GM21786 (cell line): ENCODE measurements at regions not wholly inside any gene's neighbourhood (a gene's known extent, or its start where the extent isn't known, plus 50 kb on each side); places are given as distances from the start of the nearest gene placed in this dataset.
"Not testable (repeated sequence)": the region's sequence is repeated elsewhere in the genome, so short reads cannot be mapped to it uniquely, and the experiment has no call there.

ENCODE experiments used
- ATAC-seq: cut with Tn5 transposase; IDR thresholded peaks from one replicate; pipeline ENCODE4 v1.9.1; 2021; ENCODE audit not compliant: unreplicated experiment

DNA sequence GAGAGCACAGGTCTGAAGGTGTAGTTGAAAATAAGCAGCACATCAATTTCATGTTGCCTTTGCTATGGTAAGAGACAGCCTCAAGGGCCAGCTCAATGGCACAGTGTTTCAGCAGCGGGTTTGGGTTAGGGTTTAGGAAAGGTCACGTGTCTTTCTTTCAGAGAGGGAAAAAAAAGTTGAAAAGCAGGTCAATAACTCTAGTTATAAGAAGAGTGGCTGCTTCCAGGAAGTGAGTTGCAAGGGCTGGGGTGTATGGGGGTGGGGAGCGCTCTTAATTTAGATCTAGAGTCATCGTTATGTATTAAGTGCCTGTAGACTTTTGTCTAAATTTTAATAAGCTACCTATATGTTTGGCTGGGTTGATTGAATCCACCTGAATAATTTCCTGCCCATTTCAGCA is 118.5 kb upstream of the SPAG17 start:
- ATAC-seq = no peak

DNA sequence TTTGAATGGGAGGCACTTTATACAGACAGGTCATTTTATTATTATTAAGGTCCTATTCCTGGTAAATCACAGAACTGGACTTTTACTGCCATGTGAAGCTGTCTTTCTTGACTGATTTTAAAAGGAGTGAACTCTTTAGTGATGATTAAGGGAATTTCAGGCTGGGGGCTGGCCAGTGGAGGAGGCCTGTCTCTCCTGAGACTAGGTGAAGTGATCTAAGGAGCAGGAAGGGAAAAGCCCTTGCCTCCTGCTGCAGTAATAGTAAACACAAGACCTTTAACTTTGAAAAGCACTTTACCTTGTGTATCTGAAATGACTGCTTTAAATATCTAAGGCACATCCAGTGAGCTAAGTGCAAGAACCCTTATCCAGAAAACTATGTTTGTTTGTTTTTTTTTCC is 118.0 kb upstream of the SPAG17 start:
- no peak for ATAC-seq

DNA sequence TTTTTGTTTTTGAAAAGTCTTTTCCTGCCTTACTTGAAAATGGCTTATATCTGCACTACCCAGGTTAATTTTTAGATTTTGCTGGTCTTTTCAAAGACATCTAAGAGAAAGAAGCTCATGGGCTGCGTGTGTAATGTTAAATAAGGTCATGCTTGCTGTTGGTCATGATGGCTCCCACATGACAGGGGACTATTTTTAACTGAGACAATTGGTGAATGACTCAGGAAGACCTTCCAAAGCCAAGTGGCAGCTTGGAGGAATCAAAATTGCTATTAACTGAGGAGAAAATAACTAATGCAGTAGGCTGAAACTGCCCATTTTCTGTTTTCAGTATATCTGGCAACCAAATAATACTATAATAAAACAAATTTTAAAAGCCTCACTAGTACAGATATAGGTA is 117.1 kb upstream of the SPAG17 start:
- ATAC-seq = no peak

DNA sequence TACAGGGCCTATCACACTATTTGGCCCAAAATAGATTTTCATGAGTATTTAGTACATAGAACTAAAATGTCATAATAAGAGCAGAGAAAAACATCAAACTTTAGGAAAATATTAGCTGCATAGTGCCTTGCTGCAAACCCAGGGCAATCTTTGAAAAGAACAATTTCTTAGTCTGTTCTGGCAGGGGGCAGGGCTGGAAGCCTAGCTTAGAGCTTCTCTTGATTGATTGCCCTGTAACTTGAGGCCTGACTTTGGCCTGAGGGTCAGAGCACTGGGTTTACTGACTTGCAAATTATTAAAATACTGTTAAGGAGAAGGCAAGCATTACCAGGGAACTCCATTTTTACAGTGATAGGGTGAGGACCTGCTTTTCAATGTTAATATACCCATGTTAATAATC is 115.8 kb upstream of the SPAG17 start:
- no peak for ATAC-seq

DNA sequence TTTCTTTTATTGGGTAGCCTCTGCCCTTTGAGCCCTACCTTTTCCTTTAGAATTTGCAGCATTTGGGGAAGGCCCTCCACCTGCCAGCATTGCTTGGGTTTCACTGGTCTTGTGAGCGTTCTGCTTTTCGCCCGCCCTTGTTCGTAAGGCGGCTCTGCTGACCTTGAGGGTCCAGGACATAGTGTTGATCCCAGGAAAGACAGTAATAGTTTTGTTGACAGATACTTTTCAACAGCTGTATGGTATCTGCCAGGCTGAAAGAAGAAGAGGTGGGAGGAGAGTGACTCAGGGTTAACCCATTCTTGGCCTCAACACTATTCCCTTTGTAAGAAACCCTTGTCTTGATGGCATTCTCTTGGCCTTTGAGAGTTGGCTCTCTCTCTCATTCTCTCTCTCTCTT is 113.4 kb upstream of the SPAG17 start:
- ATAC-seq = no peak

DNA sequence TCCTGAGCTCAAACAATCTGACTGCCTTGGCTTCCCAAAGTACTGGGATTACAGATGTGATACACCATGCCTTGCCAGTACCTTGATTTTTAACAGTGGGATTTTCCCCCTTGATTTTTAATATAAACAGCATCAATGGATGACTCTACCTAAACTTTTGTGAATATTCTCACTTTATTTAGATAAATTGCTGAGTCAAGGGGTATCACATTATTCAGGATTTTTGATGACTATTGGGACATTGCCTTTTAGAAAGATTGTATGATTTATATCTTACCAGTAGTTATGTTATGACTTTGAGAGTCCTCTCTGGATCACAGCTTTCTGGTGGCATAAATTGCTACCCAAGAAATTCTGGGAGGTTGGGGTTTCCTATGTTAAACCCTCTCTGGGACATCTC is 112.5 kb upstream of the SPAG17 start:
- no peak for ATAC-seq

DNA sequence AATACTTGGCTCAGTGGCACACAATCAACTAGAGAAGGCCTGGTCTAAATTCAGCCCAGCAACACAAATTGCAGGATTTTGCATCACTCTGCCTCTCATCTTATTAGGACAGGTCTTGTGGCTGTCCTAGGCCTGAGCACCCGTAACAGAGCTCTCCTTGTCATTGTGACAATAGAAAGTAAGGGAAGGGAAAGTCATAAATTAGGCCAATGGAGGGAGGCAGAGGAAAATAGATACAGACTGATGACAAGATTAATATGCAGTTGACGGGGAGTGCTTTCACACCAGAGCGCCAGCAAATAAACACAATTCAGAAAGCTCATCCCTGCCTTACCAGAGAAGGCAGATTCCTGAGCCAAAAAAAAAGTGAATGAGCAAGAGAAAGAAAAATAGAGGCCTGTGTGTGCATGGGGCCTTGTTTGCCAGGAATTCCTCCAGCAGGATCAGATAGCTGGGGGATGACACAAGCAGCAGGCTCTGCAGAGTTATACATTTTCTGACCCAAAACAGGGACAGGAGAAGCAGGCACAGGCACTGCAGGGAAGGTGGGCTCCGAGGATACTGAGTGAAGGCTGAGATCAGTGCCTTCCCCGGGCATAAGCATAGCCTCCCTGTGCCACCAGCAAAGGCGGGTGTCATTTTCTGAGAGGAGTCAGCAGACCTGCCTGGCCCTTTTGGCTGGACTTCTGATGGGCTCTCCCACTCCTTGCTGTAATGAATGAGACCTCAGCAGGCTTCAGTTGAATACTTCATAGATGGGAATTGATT is 110.0 kb upstream of the SPAG17 start:
- ATAC-seq = no peak

DNA sequence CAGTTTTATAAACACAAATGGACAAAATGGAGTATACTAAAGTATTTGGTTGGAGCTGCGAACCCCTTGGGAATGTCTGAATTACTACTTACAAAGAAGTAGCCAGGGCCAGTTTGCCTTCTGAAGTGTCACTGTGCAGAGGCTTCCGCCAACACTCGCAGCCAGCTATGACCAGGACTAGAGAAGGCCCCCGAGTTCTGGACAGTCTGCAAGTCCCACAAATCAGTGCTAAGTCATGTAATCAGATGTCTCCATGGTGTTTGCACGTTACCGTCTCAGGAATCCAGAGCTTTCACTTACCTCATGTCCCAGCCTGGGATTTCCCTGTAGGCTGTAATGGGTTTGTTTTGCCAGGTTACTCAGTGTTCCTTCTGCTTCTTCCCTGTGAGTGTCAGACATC is 106.6 kb upstream of the SPAG17 start:
- no peak for ATAC-seq

DNA sequence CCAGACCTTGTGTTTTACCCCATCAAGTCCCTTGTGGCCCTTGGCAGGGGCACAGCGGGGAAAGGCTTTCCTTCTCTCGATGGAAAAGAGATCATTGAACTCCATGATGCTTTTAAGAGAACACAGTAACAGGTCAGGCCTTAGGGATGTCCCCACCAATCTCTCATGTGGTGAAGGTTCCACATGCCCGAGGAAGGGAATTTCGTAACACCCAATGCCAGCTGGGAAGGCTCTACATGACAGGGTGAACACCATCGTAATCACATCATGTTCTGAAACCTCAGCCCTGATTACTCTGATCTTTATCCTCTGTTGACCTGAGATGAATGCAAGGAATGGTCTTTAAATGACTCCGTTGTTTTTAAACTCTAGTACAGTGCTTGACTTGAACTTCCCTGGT is 105.5 kb upstream of the SPAG17 start:
- ATAC-seq = no peak

DNA sequence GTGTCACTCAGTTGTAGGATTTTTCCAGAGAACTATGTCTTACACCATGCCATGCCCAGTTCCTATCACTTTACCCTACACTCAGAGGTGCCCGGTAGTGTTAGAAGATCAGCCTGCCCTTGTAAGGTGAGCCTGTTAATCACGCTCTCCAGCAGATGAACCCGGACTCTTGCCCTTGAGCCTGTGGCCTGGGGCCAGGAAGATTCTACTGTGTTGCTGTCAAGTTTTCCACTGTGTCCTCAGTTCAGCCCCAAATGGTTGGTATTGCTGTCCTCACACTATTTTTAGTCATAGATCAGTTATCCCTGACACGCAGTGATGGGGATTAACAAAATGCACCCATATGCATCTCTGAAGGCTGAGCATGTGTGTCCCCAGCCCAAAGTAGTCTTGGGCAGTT is 105.0 kb upstream of the SPAG17 start:
- no peak for ATAC-seq

DNA sequence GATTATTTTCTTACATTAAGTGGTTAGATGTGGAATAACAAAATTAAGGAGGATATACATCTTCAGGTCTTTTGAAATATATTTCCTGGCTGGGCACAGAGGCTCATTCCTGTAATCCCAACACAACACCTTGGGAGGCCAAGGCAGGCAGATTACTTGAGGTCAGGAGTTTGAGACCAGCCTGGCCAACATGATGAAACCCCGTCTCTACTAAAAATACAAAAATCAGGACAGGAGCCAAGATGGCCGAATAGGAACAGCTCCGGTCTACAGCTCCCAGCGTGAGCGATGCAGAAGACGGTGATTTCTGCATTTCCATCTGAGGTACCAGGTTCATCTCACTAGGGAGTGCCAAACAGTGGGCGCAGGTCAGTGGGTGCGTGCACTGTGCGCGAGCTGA is 95.6 kb upstream of the SPAG17 start:
- not testable (repeated sequence) for ATAC-seq

DNA sequence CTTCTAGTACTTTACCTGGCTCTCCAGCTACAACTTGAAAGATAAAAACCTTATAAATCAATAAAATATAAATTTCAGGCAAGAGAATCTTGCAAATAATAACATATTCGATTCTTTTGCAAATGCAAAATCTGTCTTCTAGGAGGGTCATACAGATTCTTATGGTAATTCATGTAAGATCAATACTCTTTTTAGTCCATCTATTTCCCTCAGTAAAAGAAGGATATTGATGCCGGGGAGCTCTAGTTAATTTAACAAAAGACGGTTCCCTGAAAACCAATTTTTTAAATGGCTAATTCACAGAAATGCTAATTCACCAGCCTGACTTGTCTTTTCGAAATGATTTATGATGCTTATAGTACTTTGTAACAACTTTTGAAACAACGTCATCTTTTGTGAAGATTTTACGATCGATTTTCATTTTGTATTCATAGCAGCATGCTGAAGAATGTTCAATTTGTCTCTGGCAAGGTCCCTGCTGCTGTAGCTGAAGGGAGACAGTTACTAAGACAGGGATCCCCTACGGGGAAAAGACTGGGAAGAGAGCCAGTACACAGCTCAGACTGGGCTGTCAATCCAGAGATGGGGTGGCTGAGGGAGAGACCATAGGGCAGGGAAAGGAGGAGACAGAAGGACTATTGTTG is 90.6 kb upstream of the SPAG17 start:
- no peak for ATAC-seq

DNA sequence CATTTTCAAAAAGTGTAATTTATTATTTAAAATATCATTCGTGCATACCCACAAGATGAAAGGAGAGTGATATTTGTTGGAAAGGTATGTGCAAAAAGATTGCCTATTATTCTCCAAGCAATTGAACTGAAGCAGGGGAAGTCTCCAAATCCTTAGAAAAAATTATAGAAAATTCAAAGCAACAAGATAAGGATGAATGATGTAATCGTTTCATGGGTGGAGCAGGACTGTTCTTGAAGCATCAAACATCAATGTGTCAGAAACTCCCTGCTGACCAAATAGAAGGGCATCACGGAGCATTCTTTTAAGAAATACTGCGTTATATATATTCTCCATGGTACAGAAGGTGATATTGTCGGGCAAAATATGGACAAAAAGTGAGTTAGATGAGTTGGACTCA is 87.9 kb upstream of the SPAG17 start:
- no peak for ATAC-seq

DNA sequence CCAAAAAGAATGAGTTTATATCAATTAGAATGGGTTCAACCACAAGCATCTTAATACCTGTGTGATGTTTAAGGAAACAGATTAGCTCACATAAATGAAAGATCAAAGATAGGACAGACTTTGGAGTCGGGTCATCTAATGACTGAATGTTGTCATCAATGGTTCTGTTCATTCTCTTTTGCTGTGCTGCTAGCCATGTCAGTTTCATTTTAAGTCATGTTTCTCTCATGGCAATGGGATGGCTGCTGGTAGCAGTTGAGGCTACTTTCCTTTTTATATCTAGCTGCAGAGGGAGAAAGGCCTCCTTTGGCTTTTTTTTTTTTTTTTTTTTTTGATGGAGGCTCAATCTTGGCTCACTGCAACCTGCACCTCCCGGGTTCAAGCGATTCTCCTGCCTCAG is 86.9 kb upstream of the SPAG17 start:
- ATAC-seq = no peak

DNA sequence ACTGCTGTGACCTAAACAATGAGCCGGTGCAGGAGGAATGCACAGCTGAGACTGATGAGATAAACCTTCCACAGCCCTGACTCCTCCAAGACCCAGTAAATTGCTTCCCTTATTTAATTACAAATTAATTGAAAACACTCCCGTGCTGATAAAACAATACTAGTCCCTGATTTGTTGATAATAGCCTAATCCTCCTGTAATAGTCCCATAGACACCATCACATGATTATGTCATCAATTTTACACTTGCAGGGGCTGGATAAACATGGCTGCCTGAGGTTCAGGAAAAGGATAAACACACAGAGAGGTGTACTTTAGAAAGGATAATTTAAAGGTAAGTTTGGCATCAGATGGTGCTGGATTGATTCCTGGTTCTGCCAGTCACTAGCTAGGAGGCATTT is 84.6 kb upstream of the SPAG17 start:
- no peak for ATAC-seq

DNA sequence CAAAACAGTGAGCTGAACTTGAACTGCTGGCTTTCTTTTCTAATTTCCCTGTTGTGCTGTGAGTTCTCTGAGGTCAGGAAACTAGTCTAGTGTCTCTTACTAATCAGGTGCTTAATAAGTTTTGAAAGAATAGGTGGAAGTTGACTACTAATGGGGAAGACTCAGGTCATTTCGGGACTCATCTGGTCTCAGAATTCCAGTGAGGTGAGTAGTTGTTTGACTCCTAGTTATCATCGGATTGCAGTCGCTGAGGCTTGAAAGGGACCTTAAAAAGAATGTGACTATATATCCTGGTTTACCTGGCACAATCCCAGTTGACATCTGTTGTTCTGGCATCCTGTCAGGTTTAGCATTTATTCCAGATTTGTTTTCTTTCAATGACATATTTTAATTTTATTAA is 81.4 kb upstream of the SPAG17 start:
- no peak for ATAC-seq

DNA sequence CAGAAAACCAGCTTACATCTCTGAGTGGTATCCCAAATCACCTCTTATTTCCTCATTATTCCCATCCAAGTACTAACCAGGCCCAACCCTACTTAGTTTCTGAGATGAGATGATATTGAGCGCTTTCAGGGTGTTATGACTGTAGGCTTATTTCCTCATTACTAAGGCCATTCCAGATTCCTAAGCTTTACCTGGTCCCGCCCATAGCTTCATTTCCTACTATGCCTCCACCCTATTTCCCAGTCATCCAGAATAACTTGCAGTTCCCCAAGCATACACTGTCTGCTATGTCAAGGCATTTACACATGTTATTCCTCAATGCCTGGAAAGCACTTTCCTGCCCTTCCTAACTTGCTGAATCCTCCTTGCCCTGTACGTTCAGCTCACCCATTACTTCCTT is 79.3 kb upstream of the SPAG17 start:
- no peak for ATAC-seq

DNA sequence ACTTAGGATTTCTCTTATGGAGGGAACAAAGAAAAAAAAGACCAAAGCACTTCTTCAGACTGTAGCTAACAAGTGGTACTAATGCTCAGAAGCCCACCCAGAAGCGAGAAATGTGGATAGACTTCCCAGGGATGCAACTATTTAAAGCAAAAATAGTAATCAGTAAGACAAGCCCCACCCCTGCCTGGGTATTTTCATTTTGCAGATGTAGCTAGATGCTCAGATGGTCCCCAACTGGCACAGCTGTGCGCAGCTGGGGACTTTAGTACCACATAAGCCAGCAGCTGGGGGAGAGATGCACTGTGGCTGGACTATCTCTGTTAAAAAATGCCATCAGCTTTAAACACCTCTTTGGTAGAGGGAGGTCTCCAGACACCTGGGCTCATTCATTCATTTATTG is 77.8 kb upstream of the SPAG17 start:
- no peak for ATAC-seq

DNA sequence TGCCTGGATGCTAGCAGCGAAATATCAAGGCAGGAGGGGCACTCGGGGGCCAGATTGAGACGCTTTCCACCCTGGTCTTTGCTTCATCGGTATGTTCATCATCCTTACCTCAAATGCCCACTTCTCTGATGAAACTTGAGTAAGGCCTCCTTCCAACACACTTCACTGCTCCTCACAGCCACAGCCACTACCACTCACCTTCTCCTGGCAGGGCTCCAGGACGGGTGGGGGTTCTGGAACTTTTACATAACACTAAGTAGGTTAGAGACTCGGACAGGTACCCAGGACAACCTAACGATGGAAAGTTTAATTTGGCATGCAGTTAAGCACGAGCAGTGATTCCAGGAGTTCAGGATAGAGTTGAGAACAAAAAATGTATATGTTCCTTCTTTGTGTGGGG is 73.9 kb upstream of the SPAG17 start:
- ATAC-seq = no peak

DNA sequence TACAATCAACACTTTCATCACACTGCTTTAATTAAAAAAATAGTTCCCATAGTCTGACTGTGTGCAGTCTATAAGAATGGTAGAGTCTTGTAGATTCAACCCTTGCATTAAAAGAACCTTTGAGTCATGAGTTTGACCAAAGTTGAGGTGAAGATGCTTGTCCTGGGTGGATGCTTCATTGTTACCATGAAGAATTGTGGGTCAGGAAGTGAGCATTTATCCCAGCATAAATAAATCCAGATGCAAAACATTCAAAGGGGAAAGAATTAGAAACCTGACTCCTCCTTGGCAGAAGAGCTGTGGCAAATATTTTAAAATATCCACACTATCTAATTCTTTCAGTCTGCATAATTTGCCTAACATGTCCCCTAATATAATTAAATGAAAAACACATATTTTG is 72.9 kb upstream of the SPAG17 start:
- ATAC-seq = no peak

DNA sequence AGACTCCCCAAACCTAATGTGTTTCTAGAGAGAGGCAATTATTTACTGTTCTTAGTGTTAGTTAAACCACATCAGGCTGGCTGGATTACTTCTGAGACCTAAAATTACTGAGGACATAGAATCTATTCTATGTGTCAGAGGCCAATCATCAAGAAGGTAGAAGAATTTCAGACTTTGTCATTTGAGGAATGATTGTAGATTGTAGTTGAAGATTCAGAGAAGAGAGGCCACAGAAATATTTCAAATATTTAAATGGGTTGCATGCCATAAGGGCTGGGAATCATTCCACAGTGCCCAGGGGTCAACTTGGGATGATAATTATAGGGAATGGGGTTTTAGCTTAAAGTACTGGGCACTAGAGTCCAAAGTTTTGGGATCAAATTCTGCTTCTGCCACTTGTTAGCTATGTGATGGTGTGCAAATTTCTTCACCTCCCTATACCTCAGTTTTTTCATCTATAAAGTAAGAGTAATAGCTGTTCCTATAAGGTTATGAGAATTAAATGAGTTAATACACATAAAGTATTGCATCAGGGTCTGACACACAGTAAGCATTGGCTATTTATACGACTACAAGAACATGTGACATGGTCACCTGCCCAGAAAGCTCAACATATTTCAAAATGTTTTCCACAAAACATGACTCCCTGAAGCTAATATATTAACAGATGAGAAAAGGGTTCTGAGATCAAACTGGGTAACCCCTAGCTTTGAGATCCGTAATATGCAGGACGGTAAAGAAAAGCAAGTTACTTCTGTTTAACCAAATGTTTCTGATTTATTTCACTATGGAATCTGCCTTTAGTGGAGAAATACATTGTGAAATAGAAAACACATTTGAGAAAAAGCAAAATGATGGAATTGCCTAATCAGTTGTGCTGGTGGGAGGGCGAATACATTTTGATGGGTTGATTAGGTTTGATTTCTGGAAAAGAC is 69.7 kb upstream of the SPAG17 start:
- ATAC-seq = no peak

DNA sequence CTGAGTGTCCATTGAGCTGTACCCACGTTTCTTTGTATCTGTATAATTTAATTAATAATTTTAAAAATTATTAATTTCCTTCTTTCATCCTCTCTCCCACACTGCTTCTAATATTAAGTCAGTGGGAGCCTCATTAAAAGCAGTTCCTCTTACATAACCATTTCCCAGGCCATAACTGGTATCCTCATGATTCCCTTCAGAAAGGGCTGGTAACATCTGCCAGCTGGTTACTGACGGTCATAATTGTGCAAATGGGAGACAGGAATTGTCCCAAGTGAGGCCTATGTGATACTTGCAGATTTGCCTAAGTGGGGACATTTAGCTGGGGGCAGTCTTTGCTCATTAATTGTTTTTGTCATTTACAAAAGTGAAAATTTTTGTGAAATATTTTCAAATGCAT is 69.0 kb upstream of the SPAG17 start:
- no peak for ATAC-seq
